SU-DHL-6 (cell line): ENCODE measurements at regions not wholly inside any gene's neighbourhood (a gene's known extent, or its start where the extent isn't known, plus 50 kb on each side); places are given as distances from the start of the nearest gene placed in this dataset.

Experiments
- EZH2phosphoT487 ChIP-seq: fragments of 200-600 bp; sonication (generic), shearing (Covaris generic); conservative IDR thresholded peaks from 2 replicates; pipeline ENCODE4 v1.6.1; 2018; ENCODE audit warnings: mild to moderate bottlenecking, antibody characterized with exemption, low read length, moderate library complexity, mixed read lengths
- TF ChIP-seq, protein P1 (sequence below): fragments of 200-600 bp; sonication (generic); IDR thresholded peaks from one replicate; pipeline ENCODE4 v1.5.1; 2017; ENCODE audit warnings: antibody characterized with exemption, mild to moderate bottlenecking, low read length, moderate library complexity; ENCODE audit not compliant: insufficient read depth, poor library complexity, severe bottlenecking

GRCh38 chr5:23820765-23821471 is 313.5 kb downstream of the PRDM9 start:
- TF ChIP-seq, protein P1, sequence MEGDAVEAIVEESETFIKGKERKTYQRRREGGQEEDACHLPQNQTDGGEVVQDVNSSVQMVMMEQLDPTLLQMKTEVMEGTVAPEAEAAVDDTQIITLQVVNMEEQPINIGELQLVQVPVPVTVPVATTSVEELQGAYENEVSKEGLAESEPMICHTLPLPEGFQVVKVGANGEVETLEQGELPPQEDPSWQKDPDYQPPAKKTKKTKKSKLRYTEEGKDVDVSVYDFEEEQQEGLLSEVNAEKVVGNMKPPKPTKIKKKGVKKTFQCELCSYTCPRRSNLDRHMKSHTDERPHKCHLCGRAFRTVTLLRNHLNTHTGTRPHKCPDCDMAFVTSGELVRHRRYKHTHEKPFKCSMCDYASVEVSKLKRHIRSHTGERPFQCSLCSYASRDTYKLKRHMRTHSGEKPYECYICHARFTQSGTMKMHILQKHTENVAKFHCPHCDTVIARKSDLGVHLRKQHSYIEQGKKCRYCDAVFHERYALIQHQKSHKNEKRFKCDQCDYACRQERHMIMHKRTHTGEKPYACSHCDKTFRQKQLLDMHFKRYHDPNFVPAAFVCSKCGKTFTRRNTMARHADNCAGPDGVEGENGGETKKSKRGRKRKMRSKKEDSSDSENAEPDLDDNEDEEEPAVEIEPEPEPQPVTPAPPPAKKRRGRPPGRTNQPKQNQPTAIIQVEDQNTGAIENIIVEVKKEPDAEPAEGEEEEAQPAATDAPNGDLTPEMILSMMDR = peak; percentile 39
- TF ChIP-seq EZH2phosphoT487 = no peak
